ENCODE measurements at regions not wholly inside any gene's neighbourhood (a gene's known extent, or its start where the extent isn't known, plus 50 kb on each side); places are given as distances from the start of the nearest gene placed in this dataset.

DNA sequence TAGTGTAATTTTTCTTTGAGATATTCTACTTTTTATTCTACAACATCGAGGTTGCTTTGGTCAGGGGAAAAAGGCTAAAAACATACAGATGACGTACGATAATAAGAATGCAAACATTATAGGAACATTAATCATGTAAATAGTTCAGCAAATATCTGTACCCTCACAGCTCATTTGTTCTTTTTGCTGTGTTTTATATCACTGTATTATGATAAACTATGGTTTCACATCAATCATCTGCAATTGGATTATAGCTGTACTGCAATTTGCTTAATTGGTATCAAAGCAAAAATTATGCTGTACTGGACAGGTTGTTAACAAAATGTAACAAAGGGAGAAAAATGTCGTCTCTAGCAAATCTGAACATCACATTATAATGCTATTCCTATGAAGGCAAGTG is 597.1 kb downstream of the EPHA7 start:
- FAIRE-seq (no peak), DNase-seq (ENCODE audit: low read depth in 1 of 2, low spot score in 1 of 2) (no peak), ATAC-seq (no peak)
- Histone ChIP-seq H3K4me2 (no peak overlapping the region), H3K27ac (no peak overlapping the region), H3K4me1 (no peaks in the 10 kb centered on the region), H3K4me3 (no peak overlapping the region), H3K9me3 (no peaks in the 10 kb centered on the region)
- ChIA-PET CTCF (interaction anchor here (0.7 kb wide), 1 partner anchor 170 kb away, joined by 3 read pairs; no protein-coding TSS in a partner anchor), POLR2A (no interaction called here)
- 19% methylated on average over 4 of the region's 4 CpGs for WGBS (ENCODE audit: missing lambda C conversion rate)
- TF ChIP-seq ZFP36 (IDR thresholded peaks at IDR 0.05; ENCODE audit: borderline replicate concordance, partially characterized antibody): no peak
- TF ChIP-seq FOSL2 (IDR thresholded peaks at IDR 0.05): no peak
- TF ChIP-seq FOSL2 (CRISPR knock-in tag; IDR thresholded peaks at IDR 0.05): no peak

DNA sequence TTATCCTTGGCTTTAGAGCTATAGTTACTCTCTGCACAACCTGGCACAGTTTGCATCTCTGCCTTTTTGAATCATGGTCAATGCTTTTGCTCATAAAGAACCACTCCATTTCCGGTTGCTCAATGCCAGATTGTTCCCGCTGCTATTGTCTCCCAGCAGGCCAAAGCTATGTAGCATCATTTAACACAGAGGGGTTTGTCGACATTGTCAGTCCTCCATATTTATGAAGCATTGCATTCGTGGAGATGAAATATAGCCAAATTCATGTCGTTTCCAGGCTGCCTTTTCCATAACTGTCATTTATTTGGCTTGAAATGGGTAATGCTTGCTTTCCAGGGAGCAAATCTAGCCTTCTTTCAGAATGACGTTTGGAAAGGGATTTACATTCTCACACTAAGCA is 598.8 kb downstream of the EPHA7 start:
- CTCF ChIA-PET: no interaction called here
- Histone ChIP-seq H3K27ac (no peak overlapping the region), H3K4me2 (no peak overlapping the region), H3K9me3 (no peaks in the 10 kb centered on the region), H3K4me1 (no peaks in the 10 kb centered on the region), H3K4me3 (no peak overlapping the region)
- 4% methylated on average over 6 of the region's 6 CpGs for WGBS (ENCODE audit: missing lambda C conversion rate)
- DNase-seq (ENCODE audit: low read depth in 1 of 2, low spot score in 1 of 2) (no peak), FAIRE-seq (no peak), ATAC-seq (no peak)
- TF ChIP-seq MAFK (IDR thresholded peaks at IDR 0.05; ENCODE audit: partially characterized antibody) (no peak), EP300 (IDR thresholded peaks at IDR 0.05) (no peak), ESRRA (IDR thresholded peaks at IDR 0.05; ENCODE audit: borderline replicate concordance, low read length) (no peak), HEYL (CRISPR knock-in tag; IDR thresholded peaks at IDR 0.05) (no peak), RCOR1 (IDR thresholded peaks at IDR 0.05; ENCODE audit: low read depth, low read length) (no peak), JUNB (IDR thresholded peaks at IDR 0.05) (no peak), HDAC2 (IDR thresholded peaks at IDR 0.05) (no peak), REST (IDR thresholded peaks at IDR 0.05) (no peak), MYC (IDR thresholded peaks at IDR 0.05; ENCODE audit: borderline replicate concordance, low read length) (no peak), FOSB (CRISPR knock-in tag; IDR thresholded peaks at IDR 0.05) (no peak), GATA3 (IDR thresholded peaks at IDR 0.05; ENCODE audit: borderline replicate concordance) (no peak), CHD2 (IDR thresholded peaks at IDR 0.05; ENCODE audit: low read length, partially characterized antibody) (no peak), NFE2L2 (conservative IDR thresholded peaks at IDR 0.05; ENCODE audit: low read length) (no peak), ATOH8 (CRISPR knock-in tag; IDR thresholded peaks at IDR 0.05; ENCODE audit: low read depth) (no peak)
- TF ChIP-seq, protein P1, sequence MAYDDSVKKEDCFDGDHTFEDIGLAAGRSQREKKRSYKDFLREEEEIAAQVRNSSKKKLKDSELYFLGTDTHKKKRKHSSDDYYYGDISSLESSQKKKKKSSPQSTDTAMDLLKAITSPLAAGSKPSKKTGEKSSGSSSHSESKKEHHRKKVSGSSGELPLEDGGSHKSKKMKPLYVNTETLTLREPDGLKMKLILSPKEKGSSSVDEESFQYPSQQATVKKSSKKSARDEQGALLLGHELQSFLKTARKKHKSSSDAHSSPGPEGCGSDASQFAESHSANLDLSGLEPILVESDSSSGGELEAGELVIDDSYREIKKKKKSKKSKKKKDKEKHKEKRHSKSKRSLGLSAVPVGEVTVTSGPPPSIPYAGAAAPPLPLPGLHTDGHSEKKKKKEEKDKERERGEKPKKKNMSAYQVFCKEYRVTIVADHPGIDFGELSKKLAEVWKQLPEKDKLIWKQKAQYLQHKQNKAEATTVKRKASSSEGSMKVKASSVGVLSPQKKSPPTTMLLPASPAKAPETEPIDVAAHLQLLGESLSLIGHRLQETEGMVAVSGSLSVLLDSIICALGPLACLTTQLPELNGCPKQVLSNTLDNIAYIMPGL (CRISPR knock-in tag; IDR thresholded peaks at IDR 0.05; ENCODE audit: borderline replicate concordance): no peak
- TF ChIP-seq, protein P2, sequence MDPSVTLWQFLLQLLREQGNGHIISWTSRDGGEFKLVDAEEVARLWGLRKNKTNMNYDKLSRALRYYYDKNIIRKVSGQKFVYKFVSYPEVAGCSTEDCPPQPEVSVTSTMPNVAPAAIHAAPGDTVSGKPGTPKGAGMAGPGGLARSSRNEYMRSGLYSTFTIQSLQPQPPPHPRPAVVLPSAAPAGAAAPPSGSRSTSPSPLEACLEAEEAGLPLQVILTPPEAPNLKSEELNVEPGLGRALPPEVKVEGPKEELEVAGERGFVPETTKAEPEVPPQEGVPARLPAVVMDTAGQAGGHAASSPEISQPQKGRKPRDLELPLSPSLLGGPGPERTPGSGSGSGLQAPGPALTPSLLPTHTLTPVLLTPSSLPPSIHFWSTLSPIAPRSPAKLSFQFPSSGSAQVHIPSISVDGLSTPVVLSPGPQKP (IDR thresholded peaks at IDR 0.05; ENCODE audit: low read depth, low read length): no peak
- TF ChIP-seq, protein P3, sequence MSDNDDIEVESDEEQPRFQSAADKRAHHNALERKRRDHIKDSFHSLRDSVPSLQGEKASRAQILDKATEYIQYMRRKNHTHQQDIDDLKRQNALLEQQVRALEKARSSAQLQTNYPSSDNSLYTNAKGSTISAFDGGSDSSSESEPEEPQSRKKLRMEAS (IDR thresholded peaks at IDR 0.05): no peak
- TF ChIP-seq, protein P4, sequence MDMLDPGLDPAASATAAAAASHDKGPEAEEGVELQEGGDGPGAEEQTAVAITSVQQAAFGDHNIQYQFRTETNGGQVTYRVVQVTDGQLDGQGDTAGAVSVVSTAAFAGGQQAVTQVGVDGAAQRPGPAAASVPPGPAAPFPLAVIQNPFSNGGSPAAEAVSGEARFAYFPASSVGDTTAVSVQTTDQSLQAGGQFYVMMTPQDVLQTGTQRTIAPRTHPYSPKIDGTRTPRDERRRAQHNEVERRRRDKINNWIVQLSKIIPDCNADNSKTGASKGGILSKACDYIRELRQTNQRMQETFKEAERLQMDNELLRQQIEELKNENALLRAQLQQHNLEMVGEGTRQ (IDR thresholded peaks at IDR 0.05): no peak
- TF ChIP-seq, protein P5, sequence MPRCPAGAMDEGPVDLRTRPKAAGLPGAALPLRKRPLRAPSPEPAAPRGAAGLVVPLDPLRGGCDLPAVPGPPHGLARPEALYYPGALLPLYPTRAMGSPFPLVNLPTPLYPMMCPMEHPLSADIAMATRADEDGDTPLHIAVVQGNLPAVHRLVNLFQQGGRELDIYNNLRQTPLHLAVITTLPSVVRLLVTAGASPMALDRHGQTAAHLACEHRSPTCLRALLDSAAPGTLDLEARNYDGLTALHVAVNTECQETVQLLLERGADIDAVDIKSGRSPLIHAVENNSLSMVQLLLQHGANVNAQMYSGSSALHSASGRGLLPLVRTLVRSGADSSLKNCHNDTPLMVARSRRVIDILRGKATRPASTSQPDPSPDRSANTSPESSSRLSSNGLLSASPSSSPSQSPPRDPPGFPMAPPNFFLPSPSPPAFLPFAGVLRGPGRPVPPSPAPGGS (IDR thresholded peaks at IDR 0.05): no peak
- POLR2A ChIA-PET: no interaction called here
